ENCODE measurements at regions not wholly inside any gene's neighbourhood (a gene's known extent, or its start where the extent isn't known, plus 50 kb on each side); places are given as distances from the start of the nearest gene placed in this dataset.

DNA sequence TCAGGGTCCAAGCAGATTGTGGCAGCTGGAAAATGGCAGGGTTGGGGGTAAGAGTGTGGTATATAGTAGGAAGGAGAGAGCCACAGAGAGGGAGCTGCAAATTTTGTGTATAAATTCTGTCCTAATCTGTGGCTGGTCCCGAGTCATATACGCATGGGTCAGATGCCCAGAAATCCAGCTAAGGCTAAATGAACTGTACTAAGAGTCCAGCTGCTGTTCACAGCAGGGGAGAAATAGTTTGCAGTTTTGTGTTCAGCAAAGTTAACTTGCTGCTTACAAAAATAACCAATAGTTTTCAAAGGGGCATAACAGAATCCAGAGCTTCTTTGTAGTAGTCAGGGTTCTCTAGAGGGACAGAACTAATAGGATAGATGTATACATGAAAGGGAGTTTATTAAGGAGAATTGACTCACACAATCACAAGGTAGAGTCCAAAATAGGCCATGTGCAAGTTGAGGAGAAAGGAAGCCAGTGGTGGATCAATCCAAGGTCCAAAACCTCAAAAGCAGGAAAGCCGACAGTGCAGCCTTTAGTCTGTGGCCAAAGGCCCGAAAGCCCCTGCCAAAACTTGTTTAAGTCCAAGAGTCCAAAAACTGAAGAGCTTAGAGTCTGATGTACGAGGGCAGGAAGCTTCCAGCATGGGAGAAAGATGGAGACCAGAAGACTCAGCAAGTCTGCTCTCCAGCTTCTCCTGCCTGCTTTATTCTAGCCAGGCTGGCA, 146.1 kb upstream of the KBTBD8 start:
- H3K36me3 ChIP-seq (ENCODE audit: control insufficient read depth, insufficient read depth, low read length) = no peaks in the 10 kb centered on the region
- Mint-ChIP-seq H3K4me1 (ENCODE audit: low read depth, unreplicated experiment) (no peaks in the 10 kb centered on the region), H3K4me3 (ENCODE audit: unreplicated experiment) (no peak overlapping the region), H3K27ac (ENCODE audit: unreplicated experiment) (no peak overlapping the region), H3K9me3 (ENCODE audit: unreplicated experiment) (no peaks in the 10 kb centered on the region), H3K36me3 (ENCODE audit: insufficient read depth, unreplicated experiment) (no peaks in the 10 kb centered on the region), H3K27me3 (ENCODE audit: insufficient read depth, unreplicated experiment) (peaks cover 15% of the 10 kb centered on the region)
- intact Hi-C loops (cut with micrococcal nuclease; ENCODE audit: unreplicated experiment) = no loop called here
- BruUV-seq (replicated peaks) = no TSS peak
- no peak overlapping the region for H3K4me3 ChIP-seq (ENCODE audit: low read depth, low read length)
- CTCF ChIA-PET = no interaction called here
- H3K4me1 ChIP-seq = no peaks in the 10 kb centered on the region
- DNase-seq = no peak
- H3K9me3 ChIP-seq = no peaks in the 10 kb centered on the region
- no peaks in the 10 kb centered on the region; the same call in 1 of the 2 replicates for H3K27me3 ChIP-seq (replicated peaks; ENCODE audit: control insufficient read depth, insufficient read depth, low read length)
- TF ChIP-seq, protein P1, sequence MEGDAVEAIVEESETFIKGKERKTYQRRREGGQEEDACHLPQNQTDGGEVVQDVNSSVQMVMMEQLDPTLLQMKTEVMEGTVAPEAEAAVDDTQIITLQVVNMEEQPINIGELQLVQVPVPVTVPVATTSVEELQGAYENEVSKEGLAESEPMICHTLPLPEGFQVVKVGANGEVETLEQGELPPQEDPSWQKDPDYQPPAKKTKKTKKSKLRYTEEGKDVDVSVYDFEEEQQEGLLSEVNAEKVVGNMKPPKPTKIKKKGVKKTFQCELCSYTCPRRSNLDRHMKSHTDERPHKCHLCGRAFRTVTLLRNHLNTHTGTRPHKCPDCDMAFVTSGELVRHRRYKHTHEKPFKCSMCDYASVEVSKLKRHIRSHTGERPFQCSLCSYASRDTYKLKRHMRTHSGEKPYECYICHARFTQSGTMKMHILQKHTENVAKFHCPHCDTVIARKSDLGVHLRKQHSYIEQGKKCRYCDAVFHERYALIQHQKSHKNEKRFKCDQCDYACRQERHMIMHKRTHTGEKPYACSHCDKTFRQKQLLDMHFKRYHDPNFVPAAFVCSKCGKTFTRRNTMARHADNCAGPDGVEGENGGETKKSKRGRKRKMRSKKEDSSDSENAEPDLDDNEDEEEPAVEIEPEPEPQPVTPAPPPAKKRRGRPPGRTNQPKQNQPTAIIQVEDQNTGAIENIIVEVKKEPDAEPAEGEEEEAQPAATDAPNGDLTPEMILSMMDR (IDR thresholded peaks at IDR 0.05; ENCODE audit: insufficient read depth in 1 of 2, low read depth in 1 of 2, low read length in 1 of 2, severe bottlenecking in 1 of 2, unreplicated experiment in 1 of 2) = no peak
- POLR2A ChIA-PET = no interaction called here

DNA sequence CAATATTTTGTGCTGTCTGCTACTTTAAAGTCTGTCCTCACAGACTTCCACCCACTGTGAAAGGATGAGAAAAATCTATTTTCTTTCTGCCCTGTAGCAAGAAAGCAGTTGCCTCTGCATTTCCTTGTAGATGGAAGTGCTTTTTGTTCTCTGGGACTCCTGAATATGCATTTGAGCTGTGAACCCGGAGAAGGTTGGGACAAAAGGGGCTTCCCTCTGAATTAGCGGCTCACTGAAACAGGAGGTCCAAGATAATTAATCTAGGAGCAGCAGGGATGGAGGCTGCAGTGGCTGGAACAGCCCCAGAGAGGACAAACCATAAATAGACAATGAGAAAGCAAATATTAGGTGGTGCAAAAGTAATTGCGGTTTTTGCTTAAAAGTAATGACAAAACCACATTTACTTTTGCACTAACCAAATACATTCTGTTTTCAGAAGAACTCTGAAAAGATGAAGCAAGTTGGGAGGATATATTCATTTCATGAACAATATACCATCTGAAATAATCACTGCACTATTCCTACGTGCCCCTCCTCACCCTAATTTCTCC, 143.4 kb upstream of the KBTBD8 start:
- Mint-ChIP-seq H3K36me3 (ENCODE audit: insufficient read depth, unreplicated experiment) (no peaks in the 10 kb centered on the region), H3K27ac (ENCODE audit: unreplicated experiment) (no peak overlapping the region), H3K9me3 (ENCODE audit: unreplicated experiment) (no peaks in the 10 kb centered on the region), H3K4me1 (ENCODE audit: low read depth, unreplicated experiment) (no peaks in the 10 kb centered on the region), H3K4me3 (ENCODE audit: unreplicated experiment) (no peak overlapping the region), H3K27me3 (ENCODE audit: insufficient read depth, unreplicated experiment) (peaks cover 11% of the 10 kb centered on the region)
- TF ChIP-seq, protein P1 (IDR thresholded peaks at IDR 0.05; ENCODE audit: insufficient read depth in 1 of 2, low read depth in 1 of 2, low read length in 1 of 2, severe bottlenecking in 1 of 2, unreplicated experiment in 1 of 2) = no peak
- intact Hi-C loops (cut with micrococcal nuclease; ENCODE audit: unreplicated experiment) = no loop called here
- ChIA-PET POLR2A (no interaction called here), CTCF (no interaction called here)
- DNase-seq = no peak
- Histone ChIP-seq H3K27me3 (replicated peaks; ENCODE audit: control insufficient read depth, insufficient read depth, low read length) (no peaks in the 10 kb centered on the region; the same call in 1 of the 2 replicates), H3K9me3 (no peaks in the 10 kb centered on the region), H3K4me1 (no peaks in the 10 kb centered on the region), H3K36me3 (ENCODE audit: control insufficient read depth, insufficient read depth, low read length) (no peaks in the 10 kb centered on the region), H3K4me3 (ENCODE audit: low read depth, low read length) (no peak overlapping the region)
- no TSS peak for BruUV-seq (replicated peaks)

DNA sequence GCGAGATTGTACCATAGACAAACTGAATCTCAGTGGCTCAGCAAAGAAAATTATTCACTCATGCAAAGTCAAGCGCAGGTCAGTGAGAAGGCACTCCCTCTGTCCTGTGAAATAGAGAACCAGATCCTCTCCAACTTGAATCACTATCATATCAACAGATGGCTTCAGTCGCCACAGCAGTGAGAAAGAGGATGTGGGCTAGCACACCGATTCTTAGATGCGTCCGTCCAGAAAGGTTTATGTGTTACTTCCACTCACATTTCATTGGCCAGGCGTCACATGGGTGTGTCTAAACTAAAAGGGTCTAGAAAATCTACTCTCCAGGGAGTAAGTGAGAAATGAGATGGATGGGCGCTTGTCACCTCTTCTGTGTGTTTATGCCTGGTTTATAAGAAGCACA, 141.6 kb upstream of the KBTBD8 start:
- no peaks in the 10 kb centered on the region for H3K36me3 Mint-ChIP-seq (ENCODE audit: insufficient read depth, unreplicated experiment)
- H3K9me3 Mint-ChIP-seq (ENCODE audit: unreplicated experiment) = no peaks in the 10 kb centered on the region
- peaks cover 9% of the 10 kb centered on the region for H3K27me3 Mint-ChIP-seq (ENCODE audit: insufficient read depth, unreplicated experiment)
- BruUV-seq (replicated peaks) = no TSS peak
- POLR2A ChIA-PET = no interaction called here
- TF ChIP-seq, protein P1 (IDR thresholded peaks at IDR 0.05; ENCODE audit: insufficient read depth in 1 of 2, low read depth in 1 of 2, low read length in 1 of 2, severe bottlenecking in 1 of 2, unreplicated experiment in 1 of 2) = no peak
- Histone ChIP-seq H3K36me3 (ENCODE audit: control insufficient read depth, insufficient read depth, low read length) (no peaks in the 10 kb centered on the region), H3K4me1 (no peaks in the 10 kb centered on the region), H3K9me3 (no peaks in the 10 kb centered on the region), H3K27me3 (replicated peaks; ENCODE audit: control insufficient read depth, insufficient read depth, low read length) (no peaks in the 10 kb centered on the region; the same call in 1 of the 2 replicates), H3K4me3 (ENCODE audit: low read depth, low read length) (no peak overlapping the region)
- no peaks in the 10 kb centered on the region for H3K4me1 Mint-ChIP-seq (ENCODE audit: low read depth, unreplicated experiment)
- CTCF ChIA-PET = no interaction called here
- intact Hi-C loops (cut with micrococcal nuclease; ENCODE audit: unreplicated experiment) = no loop called here
- no peak overlapping the region for H3K4me3 Mint-ChIP-seq (ENCODE audit: unreplicated experiment)
- no peak for DNase-seq
- H3K27ac Mint-ChIP-seq (ENCODE audit: unreplicated experiment) = no peak overlapping the region
